ENCODE measurements at regions not wholly inside any gene's neighbourhood (a gene's known extent, or its start where the extent isn't known, plus 50 kb on each side); places are given as distances from the start of the nearest gene placed in this dataset.

- no peak overlapping the region for H3K4me3 ChIP-seq (ENCODE audit: low read length)
- H3K4me2 ChIP-seq (ENCODE audit: low read length), result no peak overlapping the region
- no peak overlapping the region for H2AFZ ChIP-seq (ENCODE audit: low read depth, low read length)
- H3K27me3 ChIP-seq (ENCODE audit: insufficient read depth, low read depth, low read length), result no peaks in the 10 kb centered on the region
- H4K20me1 ChIP-seq (ENCODE audit: insufficient read depth), result no peaks in the 10 kb centered on the region
- no peaks in the 10 kb centered on the region for H3K36me3 ChIP-seq (ENCODE audit: insufficient read depth, low read length)
- H3K9ac ChIP-seq (ENCODE audit: low read length), result no peak overlapping the region
- H3K27ac ChIP-seq (ENCODE audit: low read length), result no peak overlapping the region
- peaks cover 5% of the 10 kb centered on the region for H3K9me3 ChIP-seq (ENCODE audit: low read length)
- no peaks in the 10 kb centered on the region for H3K9me2 ChIP-seq (ENCODE audit: insufficient read depth, low read length)
- TF ChIP-seq MXI1 (conservative IDR thresholded peaks at IDR 0.05; ENCODE audit: poor library complexity, severe bottlenecking) (no peak), SMC3 (conservative IDR thresholded peaks at IDR 0.05; ENCODE audit: poor library complexity) (no peak), RAD21 (conservative IDR thresholded peaks at IDR 0.05) (no peak), POLR2AphosphoS5 (IDR thresholded peaks at IDR 0.05) (no peak)
- H3K79me2 ChIP-seq (replicated peaks; ENCODE audit: insufficient read depth, low read length), result no peaks in the 10 kb centered on the region
- no peaks in the 10 kb centered on the region for H3F3A ChIP-seq (ENCODE audit: insufficient read depth, low read length, poor library complexity, severe bottlenecking)
Measured at GRCh38 chr14:87230726-87231125, 762.3 kb downstream of the GALC start.

DNA sequence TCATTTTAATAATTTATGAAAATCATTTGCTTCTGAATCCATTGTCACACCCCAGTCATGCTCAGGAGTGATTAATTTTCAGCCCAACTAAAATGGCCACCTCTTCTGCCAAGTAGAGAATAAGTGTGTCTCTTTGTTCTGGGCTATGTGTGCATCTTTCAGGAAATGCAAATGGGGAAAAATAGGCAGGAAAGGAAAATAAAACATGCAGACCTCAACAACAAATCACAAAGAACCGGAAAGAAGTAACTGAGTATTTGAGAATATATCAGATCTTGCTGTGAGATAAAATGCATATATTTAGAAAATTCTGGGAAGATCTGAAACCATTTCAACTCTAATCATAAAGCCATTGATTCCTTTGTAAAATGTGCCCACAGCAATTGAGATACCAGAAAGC is 763.9 kb downstream of the GALC start:
- peaks cover 5% of the 10 kb centered on the region for H3K9me3 ChIP-seq (ENCODE audit: low read length)
- no peak overlapping the region for H3K9ac ChIP-seq (ENCODE audit: low read length)
- no peaks in the 10 kb centered on the region for H4K20me1 ChIP-seq (ENCODE audit: insufficient read depth)
- H3K36me3 ChIP-seq (ENCODE audit: insufficient read depth, low read length), result no peaks in the 10 kb centered on the region
- H3F3A ChIP-seq (ENCODE audit: insufficient read depth, low read length, poor library complexity, severe bottlenecking), result no peaks in the 10 kb centered on the region
- H3K27me3 ChIP-seq (ENCODE audit: insufficient read depth, low read depth, low read length), result no peaks in the 10 kb centered on the region
- H3K27ac ChIP-seq (ENCODE audit: low read length), result no peak overlapping the region
- TF ChIP-seq EZH2 (IDR thresholded peaks at IDR 0.05; ENCODE audit: borderline replicate concordance, insufficient read depth, low read length, poor library complexity, severe bottlenecking) (no peak), TAF1 (IDR thresholded peaks at IDR 0.05; ENCODE audit: low read depth) (no peak), RAD21 (conservative IDR thresholded peaks at IDR 0.05) (no peak), POLR2AphosphoS5 (IDR thresholded peaks at IDR 0.05) (no peak), SMC3 (conservative IDR thresholded peaks at IDR 0.05; ENCODE audit: poor library complexity) (no peak), REST (IDR thresholded peaks at IDR 0.05; ENCODE audit: borderline replicate concordance) (no peak)
- no peak overlapping the region for H3K4me2 ChIP-seq (ENCODE audit: low read length)
- H3K4me3 ChIP-seq (ENCODE audit: low read length), result no peak overlapping the region
- H3K79me2 ChIP-seq (replicated peaks; ENCODE audit: insufficient read depth, low read length), result no peaks in the 10 kb centered on the region
- H2AFZ ChIP-seq (ENCODE audit: low read depth, low read length), result no peak overlapping the region
- no peaks in the 10 kb centered on the region for H3K9me2 ChIP-seq (ENCODE audit: insufficient read depth, low read length)

- Histone ChIP-seq H3K36me3 (ENCODE audit: insufficient read depth, low read length) (no peaks in the 10 kb centered on the region), H3K27ac (ENCODE audit: low read length) (no peak overlapping the region), H3K9ac (ENCODE audit: low read length) (no peak overlapping the region), H4K20me1 (ENCODE audit: insufficient read depth) (no peaks in the 10 kb centered on the region), H3K9me2 (ENCODE audit: insufficient read depth, low read length) (no peaks in the 10 kb centered on the region), H2AFZ (ENCODE audit: low read depth, low read length) (no peak overlapping the region), H3K9me3 (ENCODE audit: low read length) (no peaks in the 10 kb centered on the region), H3K4me2 (ENCODE audit: low read length) (no peak overlapping the region), H3K4me3 (ENCODE audit: low read length) (no peak overlapping the region), H3K27me3 (ENCODE audit: insufficient read depth, low read depth, low read length) (no peaks in the 10 kb centered on the region), H3K79me2 (replicated peaks; ENCODE audit: insufficient read depth, low read length) (no peaks in the 10 kb centered on the region), H3F3A (ENCODE audit: insufficient read depth, low read length, poor library complexity, severe bottlenecking) (no peaks in the 10 kb centered on the region)
- TF ChIP-seq RAD21 (conservative IDR thresholded peaks at IDR 0.05) (no peak), REST (IDR thresholded peaks at IDR 0.05; ENCODE audit: borderline replicate concordance) (no peak), EP300 (conservative IDR thresholded peaks at IDR 0.05; ENCODE audit: poor library complexity, severe bottlenecking) (no peak), CTCF (IDR thresholded peaks at IDR 0.05; ENCODE audit: poor library complexity, severe bottlenecking) (no peak), TAF1 (IDR thresholded peaks at IDR 0.05; ENCODE audit: low read depth) (no peak), SMC3 (conservative IDR thresholded peaks at IDR 0.05; ENCODE audit: poor library complexity) (no peak), POLR2AphosphoS5 (IDR thresholded peaks at IDR 0.05) (no peak), MXI1 (conservative IDR thresholded peaks at IDR 0.05; ENCODE audit: poor library complexity, severe bottlenecking) (no peak), EZH2 (IDR thresholded peaks at IDR 0.05; ENCODE audit: borderline replicate concordance, insufficient read depth, low read length, poor library complexity, severe bottlenecking) (no peak)
Measured at GRCh38 chr14:87217023-87217422, 776.0 kb downstream of the GALC start.
